Stimulated activated CD4-positive, alpha-beta T cell treated with anti-CD3 and anti-CD28 coated beads, TNF-alpha, amount 100 ng/mL, for 4 hours (primary cell): ENCODE measurements at regions not wholly inside any gene's neighbourhood (a gene's known extent, or its start where the extent isn't known, plus 50 kb on each side); places are given as distances from the start of the nearest gene placed in this dataset.
"Not testable (repeated sequence)": the region's sequence is repeated elsewhere in the genome, so short reads cannot be mapped to it uniquely, and the experiment has no call there.

Source experiments
- DNase-seq, 3 experiments: peaks; one replicate each; pipeline ENCODE4 v3.0.0-alpha.2; 2020; ENCODE audit warnings: low read depth in 3 of 3

GRCh38 chr5:83001796-83002381, 75.3 kb downstream of the TMEM167A start:
- DNase-seq = no peak

GRCh38 chr5:83000922-83001321, 76.3 kb downstream of the TMEM167A start:
- no peak for DNase-seq

- DNase-seq = no peak
These were observed 76.8 kb downstream of the TMEM167A start for GRCh38 chr5:83000428-83000827.

- DNase-seq = no peak
These were observed 83.8 kb downstream of the TMEM167A start for GRCh38 chr5:82993416-82993815.

- DNase-seq = no peak
These were observed 84.5 kb downstream of the TMEM167A start for GRCh38 chr5:82992646-82993045.

GRCh38 chr5:82991678-82992323, 85.4 kb downstream of the TMEM167A start:
- DNase-seq = no peak

- DNase-seq = no peak
These were observed 86.1 kb downstream of the TMEM167A start for GRCh38 chr5:82991059-82991458.

GRCh38 chr5:82987188-82987587, 90.0 kb downstream of the TMEM167A start:
- no peak for DNase-seq

GRCh38 chr5:82986404-82986803, 90.8 kb downstream of the TMEM167A start:
- DNase-seq = no peak

GRCh38 chr5:82985763-82986162, 91.4 kb downstream of the TMEM167A start:
- DNase-seq = no peak

GRCh38 chr5:82984786-82985735, 92.1 kb downstream of the TMEM167A start:
- DNase-seq = no peak

- DNase-seq = no peak
These were observed 94.3 kb downstream of the TMEM167A start for GRCh38 chr5:82982846-82983245.

- DNase-seq = not testable (repeated sequence)
These were observed 100.3 kb downstream of the TMEM167A start for GRCh38 chr5:82976887-82977286.

- DNase-seq = no peak
These were observed 101.4 kb downstream of the TMEM167A start for GRCh38 chr5:82975812-82976211.

GRCh38 chr5:82975396-82975795, 101.8 kb downstream of the TMEM167A start:
- no peak for DNase-seq

GRCh38 chr5:82974346-82974745, 102.8 kb downstream of the TMEM167A start:
- DNase-seq = not testable (repeated sequence)

- DNase-seq = no peak
These were observed 105.3 kb downstream of the TMEM167A start for GRCh38 chr5:82971901-82972300.

GRCh38 chr5:82971034-82971806, 106.0 kb downstream of the TMEM167A start:
- DNase-seq = not testable (repeated sequence)

- not testable (repeated sequence) for DNase-seq
These were observed 107.8 kb downstream of the TMEM167A start for GRCh38 chr5:82969221-82969976.

GRCh38 chr5:82967072-82967471, 110.1 kb downstream of the TMEM167A start:
- DNase-seq = no peak

GRCh38 chr5:82959466-82959865, 117.7 kb downstream of the TMEM167A start:
- DNase-seq = no peak
